Nephron (organoid): ENCODE measurements at regions not wholly inside any gene's neighbourhood (a gene's known extent, or its start where the extent isn't known, plus 50 kb on each side); places are given as distances from the start of the nearest gene placed in this dataset.

Experiments used
- H3K27ac Mint-ChIP-seq, 3 experiments: 2 replicates each; pipeline ENCODE4 v1.8.0; 2020; ENCODE audit warnings: mixed read lengths in 3 of 3, mild to moderate bottlenecking in 2 of 3, moderate library complexity in 1 of 3
- H3K27me3 Mint-ChIP-seq: 2 replicates; pipeline ENCODE4 v1.8.0; 2021; ENCODE audit warnings: low read depth, mild to moderate bottlenecking, moderate library complexity, mixed read lengths
- H3K36me3 Mint-ChIP-seq: 2 replicates; pipeline ENCODE4 v1.8.0; 2020; ENCODE audit warnings: low read depth, mixed read lengths
- H3K4me1 Mint-ChIP-seq: 2 replicates; pipeline ENCODE4 v1.8.0; 2020; ENCODE audit warnings: mixed read lengths
- H3K4me3 Mint-ChIP-seq, 3 experiments: 2 replicates each; pipeline ENCODE4 v1.8.0; 2020; ENCODE audit warnings: mild to moderate bottlenecking in 3 of 3, mixed read lengths in 3 of 3, moderate library complexity in 2 of 3
- H3K9me3 Mint-ChIP-seq: 2 replicates; pipeline ENCODE4 v1.8.0; 2020; ENCODE audit warnings: mixed read lengths
- CTCF ChIP-seq, 3 experiments: fragments of 200-600 bp; sonication (generic); IDR thresholded peaks; one replicate each; pipeline ENCODE4 v1.5.0; 2021; ENCODE audit warnings: antibody characterized with exemption in 3 of 3; ENCODE audit not compliant: unreplicated experiment in 3 of 3

GRCh38 chrX:16435399-16435986, 214.5 kb upstream of the S100G start:
- Mint-ChIP-seq H3K4me3 (no peak overlapping the region), H3K27me3 (no peaks in the 10 kb centered on the region), H3K27ac (no peak overlapping the region), H3K36me3 (no peaks in the 10 kb centered on the region), H3K4me1 (peaks cover 3% of the 10 kb centered on the region), H3K9me3 (no peaks in the 10 kb centered on the region)
- TF ChIP-seq CTCF (IDR thresholded peaks at IDR 0.05; ENCODE audit: unreplicated experiment in 3 of 3), result no peak

GRCh38 chrX:16436348-16437188, 213.4 kb upstream of the S100G start:
- Mint-ChIP-seq H3K4me1 (peaks cover 3% of the 10 kb centered on the region), H3K9me3 (no peaks in the 10 kb centered on the region), H3K27me3 (no peaks in the 10 kb centered on the region), H3K4me3 (no peak overlapping the region), H3K27ac (no peak overlapping the region), H3K36me3 (no peaks in the 10 kb centered on the region)
- peak; percentile 55 to 70 (median 67) for TF ChIP-seq CTCF (IDR thresholded peaks at IDR 0.05; ENCODE audit: unreplicated experiment in 3 of 3)

- TF ChIP-seq CTCF (IDR thresholded peaks at IDR 0.05; ENCODE audit: unreplicated experiment in 3 of 3), result no peak
- Mint-ChIP-seq H3K4me1 (peaks cover 3% of the 10 kb centered on the region), H3K9me3 (no peaks in the 10 kb centered on the region), H3K27ac (no peak overlapping the region), H3K27me3 (no peaks in the 10 kb centered on the region), H3K4me3 (no peak overlapping the region), H3K36me3 (no peaks in the 10 kb centered on the region)
These were observed 209.5 kb upstream of the S100G start for GRCh38 chrX:16440446-16440845.

- Mint-ChIP-seq H3K4me3 (no peak overlapping the region), H3K27ac (no peak overlapping the region), H3K4me1 (no peaks in the 10 kb centered on the region), H3K27me3 (no peaks in the 10 kb centered on the region), H3K36me3 (no peaks in the 10 kb centered on the region), H3K9me3 (no peaks in the 10 kb centered on the region)
- TF ChIP-seq CTCF (IDR thresholded peaks at IDR 0.05; ENCODE audit: unreplicated experiment in 3 of 3), result no peak
These were observed 205.6 kb upstream of the S100G start for GRCh38 chrX:16444353-16444752.

GRCh38 chrX:16445166-16445752, 204.7 kb upstream of the S100G start:
- Mint-ChIP-seq H3K27me3 (no peaks in the 10 kb centered on the region), H3K4me3 (no peak overlapping the region), H3K27ac (no peak overlapping the region), H3K9me3 (no peaks in the 10 kb centered on the region), H3K36me3 (no peaks in the 10 kb centered on the region), H3K4me1 (no peaks in the 10 kb centered on the region)
- TF ChIP-seq CTCF (IDR thresholded peaks at IDR 0.05; ENCODE audit: unreplicated experiment in 3 of 3), result peak; percentile 69 to 77 (median 75)
